ENCODE measurements at regions not wholly inside any gene's neighbourhood (a gene's known extent, or its start where the extent isn't known, plus 50 kb on each side); places are given as distances from the start of the nearest gene placed in this dataset.

DNA sequence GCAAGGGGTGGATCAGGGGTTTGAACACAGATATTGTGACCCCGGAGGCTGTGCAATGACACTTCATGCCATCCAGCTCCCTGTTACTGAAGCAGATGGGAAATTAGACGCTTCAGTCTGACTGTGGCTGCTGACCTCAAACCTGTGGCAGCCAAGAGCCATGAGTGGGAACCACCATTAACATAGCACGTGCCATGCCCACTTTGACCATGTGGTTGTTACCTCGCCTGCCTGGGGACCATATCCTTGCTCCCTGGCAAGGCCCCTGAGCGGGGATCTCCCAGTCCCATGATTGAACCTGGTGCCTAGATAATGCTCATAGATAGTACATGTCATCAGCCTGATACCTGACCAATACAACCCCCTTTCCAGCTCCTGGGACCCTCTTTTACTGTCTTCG lies 68.9 kb downstream of the CYP26B1 start:
- TF ChIP-seq CTCF (IDR thresholded peaks at IDR 0.05; ENCODE audit: low read length), result no peak
- TF ChIP-seq EZH2phosphoT487 (IDR thresholded peaks at IDR 0.05; ENCODE audit: low read length), result no peak
- no peak for TF ChIP-seq EZH2 (optimal IDR thresholded peaks at IDR 0.05; ENCODE audit: low read depth, low read length)

Data from MM.1S (cell line).